ENCODE measurements at regions not wholly inside any gene's neighbourhood (a gene's known extent, or its start where the extent isn't known, plus 50 kb on each side); places are given as distances from the start of the nearest gene placed in this dataset.

GRCh38 chr1:216908126-216908525 is 184.9 kb upstream of the ESRRG start:
- no peak for DNase-seq

GRCh38 chr1:216907100-216907499 is 183.9 kb upstream of the ESRRG start:
- no peak for DNase-seq

- DNase-seq, result no peak
Observed at GRCh38 chr1:216905781-216906180, 182.6 kb upstream of the ESRRG start.

- no peak for DNase-seq
Observed at GRCh38 chr1:216905137-216905536, 181.9 kb upstream of the ESRRG start.

- DNase-seq, result no peak
Observed at GRCh38 chr1:216904471-216904870, 181.2 kb upstream of the ESRRG start.

- peak; percentile 78 for DNase-seq
Observed at GRCh38 chr1:216903382-216903740, 180.1 kb upstream of the ESRRG start.

- no peak for DNase-seq
Observed at GRCh38 chr1:216902669-216903381, 179.6 kb upstream of the ESRRG start.

GRCh38 chr1:216900116-216900620 is 176.9 kb upstream of the ESRRG start:
- DNase-seq, result no peak

GRCh38 chr1:216898801-216899200 is 175.6 kb upstream of the ESRRG start:
- no peak for DNase-seq

- DNase-seq, result no peak
Observed at GRCh38 chr1:216896146-216896545, 172.9 kb upstream of the ESRRG start.

- DNase-seq, result no peak
Observed at GRCh38 chr1:216894494-216894893, 171.3 kb upstream of the ESRRG start.

- DNase-seq, result no peak
Observed at GRCh38 chr1:216892581-216893160, 169.4 kb upstream of the ESRRG start.

GRCh38 chr1:216890871-216891270 is 167.6 kb upstream of the ESRRG start:
- DNase-seq, result no peak

GRCh38 chr1:216888731-216889130 is 165.5 kb upstream of the ESRRG start:
- no peak for DNase-seq

- DNase-seq, result no peak
Observed at GRCh38 chr1:216887032-216887431, 163.8 kb upstream of the ESRRG start.

- DNase-seq, result no peak
Observed at GRCh38 chr1:216884614-216885229, 161.5 kb upstream of the ESRRG start.

- DNase-seq, result no peak
Observed at GRCh38 chr1:216883518-216883917, 160.3 kb upstream of the ESRRG start.

- no peak for DNase-seq
Observed at GRCh38 chr1:216881695-216882094, 158.5 kb upstream of the ESRRG start.

- no peak for DNase-seq
Observed at GRCh38 chr1:216866714-216867113, 143.5 kb upstream of the ESRRG start.

- no peak for DNase-seq
Observed at GRCh38 chr1:216855810-216856209, 132.6 kb upstream of the ESRRG start.

GRCh38 chr1:216854836-216855484 is 131.7 kb upstream of the ESRRG start:
- DNase-seq, result no peak

GRCh38 chr1:216851073-216851472 is 127.8 kb upstream of the ESRRG start:
- no peak for DNase-seq

- DNase-seq, result no peak
Observed at GRCh38 chr1:216849146-216849545, 125.9 kb upstream of the ESRRG start.
